ENCODE measurements at regions not wholly inside any gene's neighbourhood (a gene's known extent, or its start where the extent isn't known, plus 50 kb on each side); places are given as distances from the start of the nearest gene placed in this dataset.

DNA sequence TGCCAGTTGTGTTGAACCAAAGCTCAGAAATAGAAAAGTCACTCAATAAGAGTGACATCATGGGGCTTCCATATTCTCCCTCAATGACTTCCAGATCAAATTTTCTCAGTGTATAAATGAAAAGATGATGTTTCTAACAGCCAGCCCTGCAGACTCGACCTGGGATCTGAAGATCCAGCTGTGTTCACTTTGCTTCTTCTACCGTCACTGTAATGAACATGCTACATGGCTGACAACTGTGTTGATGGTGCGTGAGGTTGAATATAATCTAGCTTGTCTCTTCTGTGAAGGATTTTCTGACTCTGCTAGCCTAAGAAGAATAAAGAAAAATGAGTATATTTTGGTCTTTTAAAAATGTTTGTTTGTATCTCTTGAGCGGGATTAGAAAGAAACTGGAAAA is 577.8 kb downstream of the ETNK1 start:
- H3K27me3 Mint-ChIP-seq = peaks cover 19% of the 10 kb centered on the region
- Histone ChIP-seq H3K36me3 (replicated peaks in 1 of 2; ENCODE audit: control extremely low read depth in 1 of 2, control insufficient read depth in 1 of 2, extremely low read depth in 1 of 2, insufficient read depth in 2 of 2, low read length in 1 of 2) (no peaks in the 10 kb centered on the region), H4K20me1 (ENCODE audit: control insufficient read depth, insufficient read depth, low read length, poor library complexity, severe bottlenecking) (no peaks in the 10 kb centered on the region), H3K9ac (ENCODE audit: low read length) (no peak overlapping the region), H3K79me2 (ENCODE audit: control insufficient read depth, insufficient read depth, low read length) (no peaks in the 10 kb centered on the region), H3K4me2 (replicated peaks; ENCODE audit: low read depth, low read length, poor library complexity, severe bottlenecking) (no peak overlapping the region), H3K4me3 (ENCODE audit: control extremely low read depth in 1 of 5, extremely low read depth in 1 of 5, insufficient read depth in 1 of 5, low read depth in 2 of 5, low read length in 4 of 5) (no peak overlapping the region), H2AFZ (ENCODE audit: insufficient read depth, low read depth, low read length, poor library complexity, severe bottlenecking) (no peak overlapping the region), H3K27me3 (replicated peaks in 1 of 4; ENCODE audit: control extremely low read depth in 1 of 4, control insufficient read depth in 3 of 4, insufficient read depth in 4 of 4, low read length in 3 of 4) (no peaks in the 10 kb centered on the region), H3K27ac (ENCODE audit: low read length in 2 of 2) (no peak overlapping the region), H3K9me3 (ENCODE audit: control extremely low read depth in 1 of 3, control insufficient read depth in 2 of 3, insufficient read depth in 1 of 3, low read length in 2 of 3) (no peaks in the 10 kb centered on the region), H3K4me1 (ENCODE audit: control insufficient read depth in 2 of 2, insufficient read depth in 2 of 2, low read length in 2 of 2) (no peaks in the 10 kb centered on the region)
- DNase-seq (no peak), ATAC-seq (ENCODE audit: low read depth) (no peak)
- H3K4me3 Mint-ChIP-seq = no peak overlapping the region
- WGBS (ENCODE audit: insufficient coverage) = 82% methylated on average over 3 of the region's 4 CpGs
- no peak overlapping the region for H3K27ac Mint-ChIP-seq
- CTCF ChIA-PET = interaction anchor here (1.6 to 5.3 kb wide), 2 partner anchors 1576 to 1637 kb away, joined by 3 to 35 read pairs; no protein-coding TSS in a partner anchor
- no peaks in the 10 kb centered on the region for H3K4me1 Mint-ChIP-seq
- POLR2A ChIA-PET = no interaction called here
- intact Hi-C loops (cut with micrococcal nuclease) = loop anchor here (10.0 kb wide), 2 partner anchors 902 to 1932 kb away; no protein-coding TSS in a partner anchor
- no peak for TF ChIP-seq EZH2 (IDR thresholded peaks at IDR 0.05; ENCODE audit: borderline replicate concordance, insufficient read depth, low read depth, low read length, poor library complexity, severe bottlenecking)
- TF ChIP-seq, protein P1, sequence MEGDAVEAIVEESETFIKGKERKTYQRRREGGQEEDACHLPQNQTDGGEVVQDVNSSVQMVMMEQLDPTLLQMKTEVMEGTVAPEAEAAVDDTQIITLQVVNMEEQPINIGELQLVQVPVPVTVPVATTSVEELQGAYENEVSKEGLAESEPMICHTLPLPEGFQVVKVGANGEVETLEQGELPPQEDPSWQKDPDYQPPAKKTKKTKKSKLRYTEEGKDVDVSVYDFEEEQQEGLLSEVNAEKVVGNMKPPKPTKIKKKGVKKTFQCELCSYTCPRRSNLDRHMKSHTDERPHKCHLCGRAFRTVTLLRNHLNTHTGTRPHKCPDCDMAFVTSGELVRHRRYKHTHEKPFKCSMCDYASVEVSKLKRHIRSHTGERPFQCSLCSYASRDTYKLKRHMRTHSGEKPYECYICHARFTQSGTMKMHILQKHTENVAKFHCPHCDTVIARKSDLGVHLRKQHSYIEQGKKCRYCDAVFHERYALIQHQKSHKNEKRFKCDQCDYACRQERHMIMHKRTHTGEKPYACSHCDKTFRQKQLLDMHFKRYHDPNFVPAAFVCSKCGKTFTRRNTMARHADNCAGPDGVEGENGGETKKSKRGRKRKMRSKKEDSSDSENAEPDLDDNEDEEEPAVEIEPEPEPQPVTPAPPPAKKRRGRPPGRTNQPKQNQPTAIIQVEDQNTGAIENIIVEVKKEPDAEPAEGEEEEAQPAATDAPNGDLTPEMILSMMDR (IDR thresholded peaks at IDR 0.05) = no peak
- no peaks in the 10 kb centered on the region for H3K9me3 Mint-ChIP-seq (ENCODE audit: insufficient read depth)

DNA sequence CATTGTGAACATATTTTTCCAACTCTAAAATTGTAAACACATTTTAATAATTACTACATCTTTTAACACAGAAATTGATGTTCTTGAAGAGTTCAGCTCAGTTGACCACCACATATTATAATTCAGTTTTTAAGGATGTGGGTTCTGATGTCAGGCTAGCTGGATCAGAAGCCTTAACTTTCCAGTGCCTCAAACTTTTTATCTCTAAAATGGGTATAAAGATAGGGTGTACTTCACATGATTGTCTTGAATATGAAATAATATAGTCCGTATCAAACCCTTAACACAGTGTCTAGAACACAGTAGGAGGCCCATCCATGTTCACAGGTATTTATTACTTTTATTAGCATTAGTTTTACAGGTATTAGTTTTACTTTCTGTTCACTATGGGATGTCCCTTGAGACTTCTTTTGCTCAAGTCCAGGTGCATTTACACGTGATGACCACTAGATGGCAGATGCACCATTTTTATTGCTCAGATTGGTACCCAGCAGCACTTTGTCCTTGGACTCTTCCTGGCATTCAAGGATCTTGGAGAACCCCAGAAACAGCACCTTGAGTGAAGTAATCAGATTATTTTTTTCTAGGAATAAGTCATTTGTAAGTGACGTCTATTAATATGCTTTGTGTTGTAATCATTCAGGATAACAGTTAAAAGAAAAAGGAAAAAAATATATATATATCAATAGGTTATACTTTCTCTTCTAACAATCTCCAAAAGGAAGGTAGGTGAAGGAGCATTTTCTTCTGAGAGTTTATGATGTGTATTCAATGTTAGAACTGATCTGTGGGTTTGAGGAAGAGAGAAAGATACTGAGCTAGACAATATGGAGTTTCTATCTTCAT is 580.2 kb downstream of the ETNK1 start:
- H3K27me3 Mint-ChIP-seq = peaks cover 22% of the 10 kb centered on the region
- no peak for TF ChIP-seq EZH2 (IDR thresholded peaks at IDR 0.05; ENCODE audit: borderline replicate concordance, insufficient read depth, low read depth, low read length, poor library complexity, severe bottlenecking)
- TF ChIP-seq, protein P1 (IDR thresholded peaks at IDR 0.05) = peak; percentile 96
- H3K27ac Mint-ChIP-seq = no peak overlapping the region
- no peak overlapping the region for H3K27ac ChIP-seq (ENCODE audit: low read length in 2 of 2)
- DNase-seq (peak; percentile 71), ATAC-seq (ENCODE audit: low read depth) (peak; percentile 89)
- CTCF ChIA-PET = interaction anchor here (0.7 to 5.3 kb wide), 16 partner anchors 7 to 1633 kb away, joined by 3 to 35 read pairs (median 4); no protein-coding TSS in a partner anchor
- no peaks in the 10 kb centered on the region for H3K4me1 Mint-ChIP-seq
- H3K4me1 ChIP-seq (ENCODE audit: control insufficient read depth in 2 of 2, insufficient read depth in 2 of 2, low read length in 2 of 2) = no peaks in the 10 kb centered on the region
- POLR2A ChIA-PET = no interaction called here
- WGBS (ENCODE audit: insufficient coverage) = 0% methylated on average over 1 of the region's 3 CpGs
- H3K27me3 ChIP-seq (replicated peaks in 1 of 4; ENCODE audit: control extremely low read depth in 1 of 4, control insufficient read depth in 3 of 4, insufficient read depth in 4 of 4, low read length in 3 of 4) = no peaks in the 10 kb centered on the region
- no peaks in the 10 kb centered on the region for H3K79me2 ChIP-seq (ENCODE audit: control insufficient read depth, insufficient read depth, low read length)
- H3K9me3 Mint-ChIP-seq (ENCODE audit: insufficient read depth) = no peaks in the 10 kb centered on the region
- H2AFZ ChIP-seq (ENCODE audit: insufficient read depth, low read depth, low read length, poor library complexity, severe bottlenecking) = no peak overlapping the region
- no peak overlapping the region for H3K4me3 ChIP-seq (ENCODE audit: control extremely low read depth in 1 of 5, extremely low read depth in 1 of 5, insufficient read depth in 1 of 5, low read depth in 2 of 5, low read length in 4 of 5)
- H3K9me3 ChIP-seq (ENCODE audit: control extremely low read depth in 1 of 3, control insufficient read depth in 2 of 3, insufficient read depth in 1 of 3, low read length in 2 of 3) = no peaks in the 10 kb centered on the region
- no peak overlapping the region for H3K4me3 Mint-ChIP-seq
- H3K4me2 ChIP-seq (replicated peaks; ENCODE audit: low read depth, low read length, poor library complexity, severe bottlenecking) = peak overlapping the region; percentile 16
- H4K20me1 ChIP-seq (ENCODE audit: control insufficient read depth, insufficient read depth, low read length, poor library complexity, severe bottlenecking) = no peaks in the 10 kb centered on the region
- no peak overlapping the region for H3K9ac ChIP-seq (ENCODE audit: low read length)
- no peaks in the 10 kb centered on the region for H3K36me3 ChIP-seq (replicated peaks in 1 of 2; ENCODE audit: control extremely low read depth in 1 of 2, control insufficient read depth in 1 of 2, extremely low read depth in 1 of 2, insufficient read depth in 2 of 2, low read length in 1 of 2)
- intact Hi-C loops (cut with micrococcal nuclease) = loop anchor here (5.0 to 10.0 kb wide), 3 partner anchors 518 to 1930 kb away; no protein-coding TSS in a partner anchor

Measured in B cell (primary cell).